ENCODE measurements at regions not wholly inside any gene's neighbourhood (a gene's known extent, or its start where the extent isn't known, plus 50 kb on each side); places are given as distances from the start of the nearest gene placed in this dataset.

GRCh38 chr10:61125560-61126170 lies 181.7 kb upstream of the RHOBTB1 start:
- DNase-seq (no peak), ATAC-seq (ENCODE audit: low FRiP score in 2 of 2) (no peak)
- H3K27ac ChIP-seq, result no peak overlapping the region
- H3K36me3 ChIP-seq, result no peaks in the 10 kb centered on the region
- 23 to 29% methylated on average over 3 of the region's 3 CpGs for WGBS, 2 donors
- H3K4me1 ChIP-seq, result no peaks in the 10 kb centered on the region
- no peaks in the 10 kb centered on the region for H3K27me3 ChIP-seq
- TF ChIP-seq POLR2AphosphoS5 (IDR thresholded peaks at IDR 0.05) (no peak), POLR2A (IDR thresholded peaks at IDR 0.05) (no peak), EP300 (IDR thresholded peaks at IDR 0.05) (no peak)
- TF ChIP-seq, protein P1, sequence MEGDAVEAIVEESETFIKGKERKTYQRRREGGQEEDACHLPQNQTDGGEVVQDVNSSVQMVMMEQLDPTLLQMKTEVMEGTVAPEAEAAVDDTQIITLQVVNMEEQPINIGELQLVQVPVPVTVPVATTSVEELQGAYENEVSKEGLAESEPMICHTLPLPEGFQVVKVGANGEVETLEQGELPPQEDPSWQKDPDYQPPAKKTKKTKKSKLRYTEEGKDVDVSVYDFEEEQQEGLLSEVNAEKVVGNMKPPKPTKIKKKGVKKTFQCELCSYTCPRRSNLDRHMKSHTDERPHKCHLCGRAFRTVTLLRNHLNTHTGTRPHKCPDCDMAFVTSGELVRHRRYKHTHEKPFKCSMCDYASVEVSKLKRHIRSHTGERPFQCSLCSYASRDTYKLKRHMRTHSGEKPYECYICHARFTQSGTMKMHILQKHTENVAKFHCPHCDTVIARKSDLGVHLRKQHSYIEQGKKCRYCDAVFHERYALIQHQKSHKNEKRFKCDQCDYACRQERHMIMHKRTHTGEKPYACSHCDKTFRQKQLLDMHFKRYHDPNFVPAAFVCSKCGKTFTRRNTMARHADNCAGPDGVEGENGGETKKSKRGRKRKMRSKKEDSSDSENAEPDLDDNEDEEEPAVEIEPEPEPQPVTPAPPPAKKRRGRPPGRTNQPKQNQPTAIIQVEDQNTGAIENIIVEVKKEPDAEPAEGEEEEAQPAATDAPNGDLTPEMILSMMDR (IDR thresholded peaks at IDR 0.05), result no peak
- H3K4me3 ChIP-seq, result no peak overlapping the region
- H3K9me3 ChIP-seq, result no peaks in the 10 kb centered on the region

GRCh38 chr10:61124756-61125530 lies 181.0 kb upstream of the RHOBTB1 start:
- H3K4me3 ChIP-seq, result no peak overlapping the region
- no peak for ATAC-seq (ENCODE audit: low FRiP score in 2 of 2)
- WGBS, 2 donors, result 69 to 73% methylated on average over 6 of the region's 6 CpGs

GRCh38 chr10:61120805-61121204 lies 176.8 kb upstream of the RHOBTB1 start:
- Histone ChIP-seq H3K27me3 (no peaks in the 10 kb centered on the region), H3K36me3 (no peaks in the 10 kb centered on the region), H3K4me1 (no peaks in the 10 kb centered on the region), H3K4me3 (no peak overlapping the region), H3K27ac (no peak overlapping the region), H3K9me3 (no peaks in the 10 kb centered on the region)
- TF ChIP-seq POLR2AphosphoS5 (IDR thresholded peaks at IDR 0.05) (no peak), POLR2A (IDR thresholded peaks at IDR 0.05) (no peak), EP300 (IDR thresholded peaks at IDR 0.05) (no peak)
- TF ChIP-seq, protein P1 (IDR thresholded peaks at IDR 0.05), result no peak
- ATAC-seq (ENCODE audit: low FRiP score in 2 of 2) (no peak), DNase-seq (no peak)
- 92 to 95% methylated on average over 2 of the region's 2 CpGs for WGBS, 2 donors

More at GRCh38 chr10:61124756-61125530, 181.0 kb upstream of the RHOBTB1 start:
- no peaks in the 10 kb centered on the region for H3K27me3 ChIP-seq
- no peak overlapping the region for H3K27ac ChIP-seq
- no peaks in the 10 kb centered on the region for H3K9me3 ChIP-seq
- H3K4me1 ChIP-seq, result no peaks in the 10 kb centered on the region
- DNase-seq, result no peak
- TF ChIP-seq, protein P1 (IDR thresholded peaks at IDR 0.05), result no peak
- no peak for TF ChIP-seq POLR2A (IDR thresholded peaks at IDR 0.05)
- no peak for TF ChIP-seq POLR2AphosphoS5 (IDR thresholded peaks at IDR 0.05)
- TF ChIP-seq EP300 (IDR thresholded peaks at IDR 0.05), result no peak
- no peaks in the 10 kb centered on the region for H3K36me3 ChIP-seq

DNA sequence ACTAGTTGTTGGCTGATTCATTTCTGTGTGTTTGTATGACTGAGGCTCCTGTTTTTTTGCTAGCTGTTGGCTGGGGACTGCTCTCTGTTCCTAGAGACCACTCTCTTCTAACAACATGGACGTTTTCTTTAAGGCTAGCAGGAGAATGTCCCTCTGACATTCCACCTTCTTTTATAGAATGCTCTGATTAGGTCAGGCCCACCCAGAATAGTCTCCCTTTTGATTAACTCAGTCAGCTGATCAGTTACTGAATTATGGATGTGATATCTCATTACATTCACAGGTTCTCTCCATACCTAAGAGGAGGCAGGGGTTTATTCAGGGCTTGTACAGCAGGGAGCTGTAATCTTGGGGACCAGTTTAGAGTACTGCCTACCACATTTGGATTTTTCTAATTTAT lies 175.6 kb upstream of the RHOBTB1 start:
- no peak for DNase-seq
- Histone ChIP-seq H3K9me3 (no peaks in the 10 kb centered on the region), H3K27ac (no peak overlapping the region), H3K27me3 (no peaks in the 10 kb centered on the region), H3K36me3 (no peaks in the 10 kb centered on the region), H3K4me1 (no peaks in the 10 kb centered on the region), H3K4me3 (no peak overlapping the region)
- WGBS, 2 donors, result 53 to 71% methylated on average over 1 of the region's 1 CpG
- ATAC-seq (ENCODE audit: low FRiP score in 2 of 2), result no peak
- TF ChIP-seq, protein P1 (IDR thresholded peaks at IDR 0.05), result no peak
- TF ChIP-seq EP300 (IDR thresholded peaks at IDR 0.05), result no peak
- no peak for TF ChIP-seq POLR2AphosphoS5 (IDR thresholded peaks at IDR 0.05)
- TF ChIP-seq POLR2A (IDR thresholded peaks at IDR 0.05), result no peak
